ENCODE measurements at regions not wholly inside any gene's neighbourhood (a gene's known extent, or its start where the extent isn't known, plus 50 kb on each side); places are given as distances from the start of the nearest gene placed in this dataset.

DNA sequence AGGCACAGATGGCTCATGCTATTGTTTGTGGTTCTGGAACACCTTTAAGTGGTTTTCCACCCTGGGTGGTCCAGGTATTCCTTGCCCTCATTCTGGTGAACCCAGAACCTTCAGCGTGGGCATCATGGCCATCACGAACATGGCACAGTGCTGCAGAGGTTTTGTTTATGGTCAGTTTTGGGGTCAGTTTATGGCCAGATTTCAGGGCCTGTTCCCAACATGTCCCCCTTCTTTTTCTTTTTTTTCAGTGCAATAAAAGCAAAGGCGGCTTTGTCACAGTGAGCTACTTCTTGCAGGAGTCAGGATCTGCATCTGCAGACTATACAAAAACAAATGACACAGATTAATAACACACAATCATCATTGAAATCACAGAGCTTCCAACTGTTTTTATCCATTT is 1085.0 kb upstream of the ALCAM start:
- Histone ChIP-seq H3K27me3 (ENCODE audit: control insufficient read depth in 1 of 2, insufficient read depth in 2 of 2, low read length in 2 of 2) (no peaks in the 10 kb centered on the region), H3K27ac (ENCODE audit: low read length) (no peak overlapping the region), H3K4me3 (ENCODE audit: low read length in 2 of 2) (no peak overlapping the region), H3K9ac (ENCODE audit: low read length in 2 of 2) (no peak overlapping the region), H3K9me3 (ENCODE audit: control insufficient read depth in 2 of 2, low read length in 2 of 2) (peaks cover 3 to 6% of the 10 kb centered on the region in 2 donors), H3K4me1 (ENCODE audit: control insufficient read depth, insufficient read depth, low read length) (no peaks in the 10 kb centered on the region), H3K36me3 (ENCODE audit: control insufficient read depth in 2 of 2, insufficient read depth in 2 of 2, low read length in 2 of 2) (no peaks in the 10 kb centered on the region)

DNA sequence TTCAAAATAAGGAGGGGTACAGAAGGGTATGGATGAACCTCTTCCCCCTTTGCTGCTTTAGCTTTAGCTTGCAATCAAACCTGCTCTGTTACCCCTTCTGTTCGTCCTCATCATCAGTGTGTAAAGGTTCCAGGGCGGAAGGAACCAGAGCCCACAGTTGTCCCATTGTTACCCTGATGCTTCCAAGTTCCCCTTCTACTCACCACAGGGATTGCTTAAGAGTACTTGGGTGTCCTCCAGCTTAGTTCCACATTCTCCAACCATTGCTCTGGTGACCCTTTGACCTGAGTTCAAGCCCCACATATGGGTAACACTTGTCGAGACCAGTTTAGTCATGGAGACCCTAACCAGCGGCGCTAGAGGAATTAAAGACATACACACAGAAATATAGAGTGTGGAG is 1080.1 kb upstream of the ALCAM start:
- no peaks in the 10 kb centered on the region for H3K27me3 ChIP-seq (ENCODE audit: control insufficient read depth in 1 of 2, insufficient read depth in 2 of 2, low read length in 2 of 2)
- no peak overlapping the region for H3K4me3 ChIP-seq (ENCODE audit: low read length in 2 of 2)
- H3K9me3 ChIP-seq (ENCODE audit: control insufficient read depth in 2 of 2, low read length in 2 of 2) = peaks cover 1 to 6% of the 10 kb centered on the region in 2 donors
- H3K4me1 ChIP-seq (ENCODE audit: control insufficient read depth, insufficient read depth, low read length) = no peaks in the 10 kb centered on the region
- H3K9ac ChIP-seq (ENCODE audit: low read length in 2 of 2) = no peak overlapping the region
- H3K27ac ChIP-seq (ENCODE audit: low read length) = no peak overlapping the region
- no peaks in the 10 kb centered on the region for H3K36me3 ChIP-seq (ENCODE audit: control insufficient read depth in 2 of 2, insufficient read depth in 2 of 2, low read length in 2 of 2)

DNA sequence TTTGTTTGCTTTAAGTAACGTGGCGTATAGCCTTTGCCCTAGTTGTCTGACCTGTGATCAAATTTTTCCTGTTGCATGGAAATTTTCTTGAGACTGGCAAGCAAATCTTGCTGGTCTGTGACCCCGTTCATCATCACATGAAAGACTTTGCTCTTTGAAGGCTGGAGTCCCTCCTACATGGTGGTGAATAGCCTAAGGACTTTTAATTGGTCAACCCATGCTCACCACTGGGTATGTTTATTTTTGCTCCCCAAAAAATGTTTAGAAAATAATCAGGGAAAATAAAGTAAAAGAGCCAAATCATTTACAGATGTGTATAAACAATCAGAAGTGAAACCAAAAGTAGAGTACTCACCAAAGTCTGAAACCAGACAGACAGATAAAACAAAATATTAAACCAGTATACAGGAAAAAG is 1075.3 kb upstream of the ALCAM start:
- no peak overlapping the region for H3K9ac ChIP-seq (ENCODE audit: low read length in 2 of 2)
- no peaks in the 10 kb centered on the region for H3K36me3 ChIP-seq (ENCODE audit: control insufficient read depth in 2 of 2, insufficient read depth in 2 of 2, low read length in 2 of 2)
- no peaks in the 10 kb centered on the region for H3K27me3 ChIP-seq (ENCODE audit: control insufficient read depth in 1 of 2, insufficient read depth in 2 of 2, low read length in 2 of 2)
- H3K4me1 ChIP-seq (ENCODE audit: control insufficient read depth, insufficient read depth, low read length) = no peaks in the 10 kb centered on the region
- peak overlapping the region in 1 of 2 donors; percentile 52 for H3K4me3 ChIP-seq (ENCODE audit: low read length in 2 of 2)
- no peak overlapping the region for H3K27ac ChIP-seq (ENCODE audit: low read length)
- peaks cover 0 to 3% of the 10 kb centered on the region in 2 donors for H3K9me3 ChIP-seq (ENCODE audit: control insufficient read depth in 2 of 2, low read length in 2 of 2)

DNA sequence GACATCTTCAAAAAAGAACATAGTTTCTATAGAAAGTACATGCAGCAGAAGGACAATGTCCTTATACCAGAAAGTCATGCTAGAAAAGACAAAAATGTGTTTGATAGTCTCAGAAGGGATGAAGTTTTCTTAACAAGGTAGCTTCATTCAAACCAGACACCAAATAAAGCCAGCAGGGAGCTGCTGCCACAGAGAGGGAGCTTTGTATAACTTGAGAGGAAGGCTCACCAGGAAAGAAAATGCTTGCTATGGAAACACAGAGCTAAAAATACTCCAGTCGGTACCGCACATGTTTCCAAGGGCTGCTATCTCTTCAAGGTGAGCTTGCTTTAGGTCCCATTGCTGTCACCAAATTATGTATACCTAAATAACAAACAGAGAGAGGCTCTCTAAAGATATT is 1074.8 kb upstream of the ALCAM start:
- H3K4me1 ChIP-seq (ENCODE audit: control insufficient read depth, insufficient read depth, low read length) = no peaks in the 10 kb centered on the region
- H3K27ac ChIP-seq (ENCODE audit: low read length) = no peak overlapping the region
- H3K36me3 ChIP-seq (ENCODE audit: control insufficient read depth in 2 of 2, insufficient read depth in 2 of 2, low read length in 2 of 2) = no peaks in the 10 kb centered on the region
- no peak overlapping the region for H3K9ac ChIP-seq (ENCODE audit: low read length in 2 of 2)
- no peaks in the 10 kb centered on the region for H3K27me3 ChIP-seq (ENCODE audit: control insufficient read depth in 1 of 2, insufficient read depth in 2 of 2, low read length in 2 of 2)
- H3K4me3 ChIP-seq (ENCODE audit: low read length in 2 of 2) = peak overlapping the region in 1 of 2 donors; percentile 52
- no peaks in the 10 kb centered on the region for H3K9me3 ChIP-seq (ENCODE audit: control insufficient read depth in 2 of 2, low read length in 2 of 2)

DNA sequence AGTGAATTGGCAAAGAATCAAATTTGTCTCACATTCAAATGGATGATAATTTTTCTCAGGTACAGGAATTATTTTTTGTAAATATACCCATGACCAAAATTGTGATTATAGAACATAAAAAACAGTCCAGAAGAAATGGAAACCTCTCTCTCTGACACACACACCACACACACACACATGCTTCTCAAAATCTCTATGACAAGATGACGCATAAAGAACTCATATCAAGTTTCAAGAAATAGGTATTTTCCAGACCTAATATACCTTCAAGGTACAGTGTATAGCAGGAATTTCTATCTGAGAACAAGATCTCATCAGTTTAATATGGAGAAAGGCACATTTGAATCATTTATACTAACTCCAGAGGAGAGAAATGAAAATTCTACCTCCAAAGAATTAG is 1069.1 kb upstream of the ALCAM start:
- Histone ChIP-seq H3K36me3 (ENCODE audit: control insufficient read depth in 2 of 2, insufficient read depth in 2 of 2, low read length in 2 of 2) (no peaks in the 10 kb centered on the region), H3K9ac (ENCODE audit: low read length in 2 of 2) (no peak overlapping the region), H3K9me3 (ENCODE audit: control insufficient read depth in 2 of 2, low read length in 2 of 2) (no peaks in the 10 kb centered on the region), H3K4me1 (ENCODE audit: control insufficient read depth, insufficient read depth, low read length) (no peaks in the 10 kb centered on the region), H3K4me3 (ENCODE audit: low read length in 2 of 2) (no peak overlapping the region), H3K27ac (ENCODE audit: low read length) (no peak overlapping the region), H3K27me3 (ENCODE audit: control insufficient read depth in 1 of 2, insufficient read depth in 2 of 2, low read length in 2 of 2) (no peaks in the 10 kb centered on the region)

DNA sequence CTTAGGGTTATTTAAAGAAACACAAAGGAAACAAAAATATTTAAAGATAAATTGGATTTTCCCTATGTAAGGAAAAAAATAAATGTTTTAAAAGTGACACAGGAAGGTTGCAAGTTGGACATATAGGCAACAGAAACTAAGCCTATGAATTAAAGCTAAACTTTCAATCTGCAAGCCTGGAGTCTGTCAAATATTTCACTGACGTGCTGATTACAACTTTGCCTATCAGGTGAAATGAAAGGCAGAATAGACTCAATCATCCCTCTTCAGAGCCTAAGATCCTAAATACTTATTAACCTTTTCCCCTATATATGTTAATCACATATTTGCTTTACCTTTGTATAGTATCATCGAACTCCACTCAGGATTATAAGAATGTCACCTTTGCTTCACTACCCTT is 1068.0 kb upstream of the ALCAM start:
- no peak overlapping the region for H3K27ac ChIP-seq (ENCODE audit: low read length)
- H3K9me3 ChIP-seq (ENCODE audit: control insufficient read depth in 2 of 2, low read length in 2 of 2) = no peaks in the 10 kb centered on the region
- H3K4me1 ChIP-seq (ENCODE audit: control insufficient read depth, insufficient read depth, low read length) = no peaks in the 10 kb centered on the region
- H3K27me3 ChIP-seq (ENCODE audit: control insufficient read depth in 1 of 2, insufficient read depth in 2 of 2, low read length in 2 of 2) = no peaks in the 10 kb centered on the region
- no peak overlapping the region for H3K9ac ChIP-seq (ENCODE audit: low read length in 2 of 2)
- H3K4me3 ChIP-seq (ENCODE audit: low read length in 2 of 2) = no peak overlapping the region
- H3K36me3 ChIP-seq (ENCODE audit: control insufficient read depth in 2 of 2, insufficient read depth in 2 of 2, low read length in 2 of 2) = no peaks in the 10 kb centered on the region

DNA sequence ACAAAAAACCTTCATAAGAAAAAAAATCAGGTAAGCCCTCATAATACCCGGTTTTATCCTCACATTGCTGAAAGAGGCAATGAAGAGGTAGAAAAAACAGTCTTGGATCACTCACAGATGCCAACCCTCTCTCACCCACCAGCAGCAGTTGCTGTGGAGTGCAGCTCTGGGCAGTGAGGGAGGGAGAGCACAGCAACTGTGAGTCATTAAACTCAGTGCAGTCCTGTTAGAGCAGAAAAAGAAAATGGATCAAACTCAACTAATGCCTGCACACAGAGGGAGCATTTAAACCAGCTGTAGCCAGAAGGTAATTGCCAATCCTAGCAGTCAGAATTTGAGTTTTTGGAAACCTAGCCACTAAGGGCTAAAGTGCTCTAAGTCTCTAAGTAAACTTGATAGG is 1050.6 kb upstream of the ALCAM start:
- Histone ChIP-seq H3K9ac (ENCODE audit: low read length in 2 of 2) (no peak overlapping the region), H3K4me3 (ENCODE audit: low read length in 2 of 2) (no peak overlapping the region), H3K27ac (ENCODE audit: low read length) (no peak overlapping the region), H3K9me3 (ENCODE audit: control insufficient read depth in 2 of 2, low read length in 2 of 2) (no peaks in the 10 kb centered on the region), H3K36me3 (ENCODE audit: control insufficient read depth in 2 of 2, insufficient read depth in 2 of 2, low read length in 2 of 2) (no peaks in the 10 kb centered on the region), H3K4me1 (ENCODE audit: control insufficient read depth, insufficient read depth, low read length) (no peaks in the 10 kb centered on the region), H3K27me3 (ENCODE audit: control insufficient read depth in 1 of 2, insufficient read depth in 2 of 2, low read length in 2 of 2) (no peaks in the 10 kb centered on the region)

DNA sequence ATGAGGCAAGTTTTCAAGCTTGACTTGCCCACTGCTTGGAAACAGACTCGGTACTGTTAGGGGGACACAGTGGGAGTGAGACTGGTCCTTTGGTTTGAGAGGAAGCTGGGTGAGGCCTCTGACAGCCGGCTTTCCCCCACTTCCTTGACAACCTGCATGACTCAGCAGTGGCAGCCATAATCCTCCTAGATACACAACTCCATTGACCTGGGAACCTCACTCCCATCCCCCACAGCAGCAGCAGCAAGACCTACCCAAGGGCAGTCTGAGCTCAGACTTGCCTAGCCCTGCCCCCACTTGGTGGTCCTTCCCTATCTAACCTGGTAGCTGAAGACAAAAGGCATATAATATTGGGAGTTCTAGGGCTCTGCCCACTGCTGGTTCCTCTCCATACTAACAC is 1043.5 kb upstream of the ALCAM start:
- H3K9ac ChIP-seq (ENCODE audit: low read length in 2 of 2) = no peak overlapping the region
- no peaks in the 10 kb centered on the region for H3K36me3 ChIP-seq (ENCODE audit: control insufficient read depth in 2 of 2, insufficient read depth in 2 of 2, low read length in 2 of 2)
- H3K27ac ChIP-seq (ENCODE audit: low read length) = no peak overlapping the region
- H3K27me3 ChIP-seq (ENCODE audit: control insufficient read depth in 1 of 2, insufficient read depth in 2 of 2, low read length in 2 of 2) = no peaks in the 10 kb centered on the region
- H3K9me3 ChIP-seq (ENCODE audit: control insufficient read depth in 2 of 2, low read length in 2 of 2) = peaks cover 0 to 6% of the 10 kb centered on the region in 2 donors
- H3K4me3 ChIP-seq (ENCODE audit: low read length in 2 of 2) = no peak overlapping the region
- H3K4me1 ChIP-seq (ENCODE audit: control insufficient read depth, insufficient read depth, low read length) = no peaks in the 10 kb centered on the region

DNA sequence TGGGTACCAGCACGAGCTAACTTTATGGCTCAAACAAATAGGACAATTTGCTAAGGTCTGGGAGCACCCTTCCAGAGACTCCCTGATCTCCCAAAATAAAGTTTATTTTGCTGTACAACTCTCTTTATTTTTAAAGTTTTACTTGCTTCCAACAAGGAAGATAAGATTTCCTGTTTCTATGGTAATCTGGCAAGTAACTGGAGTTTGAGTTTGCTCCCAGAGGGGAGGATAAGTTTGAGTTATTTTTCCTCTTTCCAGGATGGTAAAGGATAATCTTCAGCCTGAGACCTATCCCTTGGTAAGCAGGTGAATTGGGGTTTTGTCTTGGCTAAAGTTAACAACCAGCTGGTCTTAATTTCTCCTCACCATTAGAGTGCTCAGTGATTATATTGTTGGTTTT is 1019.4 kb upstream of the ALCAM start:
- no peak overlapping the region for H3K9ac ChIP-seq (ENCODE audit: low read length in 2 of 2)
- no peak overlapping the region for H3K27ac ChIP-seq (ENCODE audit: low read length)

DNA sequence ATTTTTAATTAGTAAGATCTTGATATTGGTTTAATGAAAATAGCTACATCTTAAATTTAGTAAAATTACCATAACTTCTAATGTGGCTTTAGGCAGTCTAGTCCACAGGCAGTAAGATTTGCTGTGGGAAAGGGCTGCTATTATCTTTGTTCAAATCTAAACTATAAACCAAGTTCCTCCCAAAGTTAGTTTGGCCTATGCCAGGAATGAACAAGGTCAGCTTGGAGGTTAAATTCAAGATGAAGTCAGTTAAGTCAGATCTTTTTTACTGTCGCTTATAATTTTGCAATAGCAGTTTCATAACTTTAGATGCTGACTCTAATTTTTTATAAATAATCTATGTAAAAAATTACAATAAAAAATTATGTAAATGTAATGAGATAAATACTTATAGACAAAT is 1016.9 kb upstream of the ALCAM start:
- no peak overlapping the region for H3K9ac ChIP-seq (ENCODE audit: low read length in 2 of 2)
- no peaks in the 10 kb centered on the region for H3K36me3 ChIP-seq (ENCODE audit: control insufficient read depth in 2 of 2, insufficient read depth in 2 of 2, low read length in 2 of 2)
- H3K27ac ChIP-seq (ENCODE audit: low read length) = no peak overlapping the region
- H3K9me3 ChIP-seq (ENCODE audit: control insufficient read depth in 2 of 2, low read length in 2 of 2) = no peaks in the 10 kb centered on the region
- no peaks in the 10 kb centered on the region for H3K27me3 ChIP-seq (ENCODE audit: control insufficient read depth in 1 of 2, insufficient read depth in 2 of 2, low read length in 2 of 2)
- H3K4me1 ChIP-seq (ENCODE audit: control insufficient read depth, insufficient read depth, low read length) = no peaks in the 10 kb centered on the region
- H3K4me3 ChIP-seq (ENCODE audit: low read length in 2 of 2) = no peak overlapping the region

More for the DNA sequence above, 1019.4 kb upstream of the ALCAM start:
- no peaks in the 10 kb centered on the region for H3K27me3 ChIP-seq (ENCODE audit: control insufficient read depth in 1 of 2, insufficient read depth in 2 of 2, low read length in 2 of 2)
- no peak overlapping the region for H3K4me3 ChIP-seq (ENCODE audit: low read length in 2 of 2)
- no peaks in the 10 kb centered on the region for H3K36me3 ChIP-seq (ENCODE audit: control insufficient read depth in 2 of 2, insufficient read depth in 2 of 2, low read length in 2 of 2)
- H3K9me3 ChIP-seq (ENCODE audit: control insufficient read depth in 2 of 2, low read length in 2 of 2) = no peaks in the 10 kb centered on the region
- no peaks in the 10 kb centered on the region for H3K4me1 ChIP-seq (ENCODE audit: control insufficient read depth, insufficient read depth, low read length)

DNA sequence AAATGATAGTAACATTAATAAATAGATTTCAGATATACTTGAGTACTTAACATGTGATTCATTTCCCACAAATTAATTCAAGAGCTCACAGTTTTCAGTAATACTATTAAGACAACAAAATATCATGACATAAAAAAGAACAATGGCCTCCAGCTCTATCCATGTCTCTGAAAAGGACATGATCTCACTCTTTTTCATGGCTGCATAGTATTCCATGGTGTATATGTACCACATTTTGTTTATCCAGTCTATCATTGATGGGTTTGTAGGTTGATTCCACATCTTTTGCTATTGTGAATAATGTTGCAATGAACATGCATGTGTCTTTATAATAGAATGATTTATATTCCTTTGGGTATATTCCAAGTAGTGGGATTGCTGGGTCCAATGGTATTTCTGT is 1012.8 kb upstream of the ALCAM start:
- no peaks in the 10 kb centered on the region for H3K9me3 ChIP-seq (ENCODE audit: control insufficient read depth in 2 of 2, low read length in 2 of 2)
- H3K36me3 ChIP-seq (ENCODE audit: control insufficient read depth in 2 of 2, insufficient read depth in 2 of 2, low read length in 2 of 2) = no peaks in the 10 kb centered on the region
- H3K4me1 ChIP-seq (ENCODE audit: control insufficient read depth, insufficient read depth, low read length) = no peaks in the 10 kb centered on the region
- H3K9ac ChIP-seq (ENCODE audit: low read length in 2 of 2) = no peak overlapping the region
- no peak overlapping the region for H3K4me3 ChIP-seq (ENCODE audit: low read length in 2 of 2)
- H3K27me3 ChIP-seq (ENCODE audit: control insufficient read depth in 1 of 2, insufficient read depth in 2 of 2, low read length in 2 of 2) = no peaks in the 10 kb centered on the region
- H3K27ac ChIP-seq (ENCODE audit: low read length) = no peak overlapping the region

DNA sequence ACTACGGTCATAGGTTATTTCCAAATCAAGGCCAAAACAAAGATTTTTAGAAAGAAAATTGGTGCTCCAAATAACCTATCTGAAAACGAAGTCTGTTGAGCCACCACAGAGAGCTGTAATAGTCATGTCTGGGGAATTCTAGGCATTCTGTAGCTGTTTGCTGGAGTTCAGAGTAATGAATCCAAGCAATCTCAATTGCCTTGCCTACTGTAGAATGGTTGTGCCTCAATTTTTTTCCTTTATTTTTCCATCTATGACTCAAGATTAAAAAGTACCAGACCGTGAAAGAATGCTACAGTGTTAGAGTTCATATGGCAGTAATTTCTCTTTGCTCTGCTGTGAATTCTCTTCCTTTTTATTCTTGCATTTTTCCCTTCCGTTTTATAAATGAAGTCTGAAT is 1007.2 kb upstream of the ALCAM start:
- Histone ChIP-seq H3K4me3 (ENCODE audit: low read length in 2 of 2) (no peak overlapping the region), H3K9me3 (ENCODE audit: control insufficient read depth in 2 of 2, low read length in 2 of 2) (no peaks in the 10 kb centered on the region), H3K27me3 (ENCODE audit: control insufficient read depth in 1 of 2, insufficient read depth in 2 of 2, low read length in 2 of 2) (no peaks in the 10 kb centered on the region), H3K27ac (ENCODE audit: low read length) (no peak overlapping the region), H3K36me3 (ENCODE audit: control insufficient read depth in 2 of 2, insufficient read depth in 2 of 2, low read length in 2 of 2) (no peaks in the 10 kb centered on the region), H3K4me1 (ENCODE audit: control insufficient read depth, insufficient read depth, low read length) (no peaks in the 10 kb centered on the region), H3K9ac (ENCODE audit: low read length in 2 of 2) (no peak overlapping the region)
